Fibroblast of skin of back (primary cell): ENCODE measurements at regions not wholly inside any gene's neighbourhood (a gene's known extent, or its start where the extent isn't known, plus 50 kb on each side); places are given as distances from the start of the nearest gene placed in this dataset.
"Not testable (repeated sequence)": the region's sequence is repeated elsewhere in the genome, so short reads cannot be mapped to it uniquely, and the experiment has no call there.

Experiments
- DNase-seq: peaks from one replicate; pipeline ENCODE4 v3.0.0-alpha.2; 2013

DNA sequence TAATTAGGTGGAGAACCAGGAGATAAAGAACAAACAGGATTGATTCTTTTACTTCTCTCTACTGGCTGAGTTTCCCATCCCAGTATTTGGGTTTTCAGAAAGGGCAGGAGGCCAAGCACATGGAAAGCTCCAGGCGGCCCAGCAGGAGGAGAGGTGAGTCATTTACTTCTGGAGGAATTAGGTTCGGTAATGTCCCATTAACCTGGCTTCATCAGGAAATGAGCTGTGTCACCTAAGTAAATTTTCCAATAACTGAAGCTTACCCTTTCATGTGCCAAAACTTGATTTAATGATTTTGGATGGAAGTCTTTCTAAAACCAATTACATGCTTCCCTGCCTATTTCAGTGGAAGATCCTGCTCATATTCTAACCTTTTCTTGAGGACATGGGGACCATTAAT is 257.6 kb upstream of the USP24 start:
- no peak for DNase-seq

DNA sequence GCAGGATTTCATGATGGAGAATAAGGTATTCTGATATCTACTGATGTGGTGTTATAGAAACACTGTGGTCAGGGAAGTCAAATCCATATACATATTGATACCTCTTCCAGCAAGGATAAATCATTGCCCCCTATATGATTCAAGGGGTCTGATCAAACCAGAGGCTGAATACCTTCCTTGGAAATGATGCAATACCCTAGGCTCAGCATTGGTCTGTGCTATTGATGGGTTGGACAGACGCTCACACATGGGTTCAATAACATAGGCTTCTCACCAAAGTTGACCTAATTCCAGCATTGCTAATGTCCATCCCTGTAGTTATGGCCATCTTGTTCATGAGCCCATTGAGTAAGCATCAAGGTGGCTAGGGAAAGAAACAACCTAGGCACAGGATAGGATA is 257.0 kb upstream of the USP24 start:
- DNase-seq = no peak

DNA sequence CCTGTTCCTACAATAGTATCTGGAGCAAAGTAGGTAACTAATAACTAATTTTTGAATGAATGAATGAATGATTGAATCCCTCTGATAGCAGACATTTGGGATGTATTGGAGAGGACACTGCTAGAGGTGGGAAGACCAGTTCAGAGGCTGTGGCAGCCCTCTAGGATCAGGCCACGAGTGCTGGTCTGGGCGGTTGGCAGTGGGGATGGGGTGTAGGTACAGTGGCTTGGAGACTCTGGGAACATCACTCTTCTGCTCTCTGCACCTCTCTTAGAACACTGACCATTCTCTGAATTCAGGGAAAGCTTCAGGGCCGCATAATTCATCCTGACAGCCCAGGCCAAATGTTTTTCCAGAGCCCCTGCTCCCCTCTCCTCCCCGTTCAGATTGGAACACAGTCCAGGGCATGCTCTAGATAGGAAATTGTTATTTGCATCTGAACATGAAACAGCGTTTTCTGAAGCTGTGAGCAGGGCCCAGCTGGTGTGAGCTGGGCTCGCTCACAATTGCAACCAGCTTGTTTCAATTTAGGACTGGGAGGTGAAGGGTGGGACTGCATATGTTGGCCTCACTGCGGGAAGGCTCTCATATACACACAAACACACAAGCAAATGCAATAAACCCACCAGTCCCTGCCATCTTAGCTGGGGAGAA is 253.1 kb upstream of the USP24 start:
- no peak for DNase-seq

DNA sequence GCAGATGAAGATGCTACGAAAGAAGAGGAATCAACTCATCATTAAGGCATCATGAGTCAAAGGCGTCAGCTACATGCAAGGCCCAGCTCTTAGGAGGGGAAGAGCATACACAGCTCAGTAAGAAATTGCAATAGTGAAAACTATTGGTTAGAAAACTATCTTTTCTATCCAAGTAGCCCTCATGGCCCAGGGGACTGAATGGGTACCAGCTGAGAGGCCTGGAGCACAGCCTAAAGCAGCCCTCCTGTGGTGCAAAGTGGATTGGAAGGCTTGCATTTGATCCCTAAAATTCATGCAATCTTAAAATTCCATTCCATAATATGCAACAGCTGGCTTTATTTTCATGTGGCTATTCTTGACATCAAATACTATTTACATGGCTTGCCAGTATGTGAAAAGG is 251.8 kb upstream of the USP24 start:
- peak; percentile 48 for DNase-seq

DNA sequence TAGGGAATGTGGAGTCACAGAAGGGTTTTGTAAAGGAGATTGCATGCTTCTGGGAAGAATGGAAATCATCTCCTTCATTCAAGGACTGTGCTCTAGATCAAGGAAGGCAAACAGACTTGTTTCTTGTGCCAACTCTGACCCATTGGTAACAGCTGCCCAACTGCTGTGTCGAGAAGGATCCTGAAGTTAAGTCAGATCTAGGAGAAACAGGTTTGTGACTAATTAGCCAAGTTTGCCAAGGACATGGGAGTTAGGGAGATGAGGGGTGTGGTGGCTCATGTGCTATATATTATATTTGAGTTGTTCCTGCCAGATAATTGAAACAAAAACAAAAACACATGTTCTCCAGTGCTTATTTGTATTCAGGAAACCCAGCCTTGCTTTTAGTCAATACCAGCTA is 251.2 kb upstream of the USP24 start:
- no peak for DNase-seq

DNA sequence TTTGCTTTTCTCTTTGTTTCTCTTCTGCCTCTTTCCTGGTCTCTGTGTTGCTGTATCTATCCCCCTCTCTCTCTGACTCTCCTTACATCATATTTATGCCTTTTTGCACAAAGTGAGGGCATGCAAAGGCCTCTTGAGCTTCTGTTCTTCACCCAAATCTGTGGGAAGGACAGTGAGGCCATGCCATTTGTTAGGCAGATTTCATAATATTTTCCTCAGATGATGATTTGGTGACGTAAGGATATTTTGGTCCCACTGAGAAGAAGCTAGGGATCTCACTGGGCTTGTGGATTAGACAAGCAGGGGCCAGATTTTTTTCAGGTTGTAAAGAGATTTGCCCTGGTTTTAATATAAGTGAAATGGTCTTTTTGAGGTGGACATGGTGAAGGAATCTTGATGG is 249.4 kb upstream of the USP24 start:
- DNase-seq = no peak

DNA sequence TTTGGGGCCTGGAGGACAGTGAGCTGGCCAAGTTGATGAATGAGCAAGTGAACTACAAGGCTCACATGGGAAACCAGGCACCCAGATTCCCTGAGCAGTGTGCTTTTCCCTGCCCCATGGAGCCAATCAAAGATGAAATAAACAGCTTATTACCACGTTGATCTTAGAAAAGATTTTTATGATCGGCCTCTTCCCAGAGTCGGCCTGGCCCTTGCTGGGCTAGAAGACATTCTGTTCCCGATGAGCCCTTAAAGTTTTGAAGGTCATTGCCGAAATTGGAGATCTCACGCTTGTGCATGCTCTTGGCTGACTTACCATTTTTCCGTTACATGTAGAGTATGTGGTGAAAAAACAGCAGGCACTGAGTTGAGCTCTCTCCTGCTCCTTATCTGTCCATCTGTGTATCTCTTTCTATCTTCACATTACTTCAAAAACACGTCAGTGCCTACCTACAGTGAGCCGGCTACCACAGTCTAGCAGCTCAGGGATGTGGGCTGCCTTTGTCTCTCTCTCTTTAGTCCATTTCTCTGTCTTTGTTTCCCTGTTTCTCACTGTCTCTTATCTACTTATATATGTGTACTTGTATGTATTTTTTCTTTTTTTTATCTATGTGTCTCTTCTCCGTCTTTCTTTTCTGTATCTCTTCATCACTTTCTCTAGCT is 248.8 kb upstream of the USP24 start:
- no peak for DNase-seq

DNA sequence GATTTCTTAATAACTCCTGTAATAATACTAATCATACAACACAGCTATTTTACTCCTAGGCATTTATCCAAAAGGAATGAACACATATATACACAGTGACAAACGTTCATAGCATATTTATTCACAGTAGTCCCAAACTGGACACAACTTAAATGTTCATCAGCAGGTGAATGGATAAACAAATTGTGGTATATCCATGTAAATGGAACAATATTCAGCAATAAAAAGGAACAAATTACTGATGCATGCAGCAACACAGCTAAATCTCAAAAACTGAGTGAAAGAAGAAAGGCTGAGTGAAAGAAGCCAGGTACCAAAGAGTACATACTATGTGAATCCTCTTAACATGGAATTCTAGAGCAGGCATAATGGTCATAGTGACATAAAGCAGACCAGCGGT is 242.7 kb upstream of the USP24 start:
- DNase-seq = no peak

DNA sequence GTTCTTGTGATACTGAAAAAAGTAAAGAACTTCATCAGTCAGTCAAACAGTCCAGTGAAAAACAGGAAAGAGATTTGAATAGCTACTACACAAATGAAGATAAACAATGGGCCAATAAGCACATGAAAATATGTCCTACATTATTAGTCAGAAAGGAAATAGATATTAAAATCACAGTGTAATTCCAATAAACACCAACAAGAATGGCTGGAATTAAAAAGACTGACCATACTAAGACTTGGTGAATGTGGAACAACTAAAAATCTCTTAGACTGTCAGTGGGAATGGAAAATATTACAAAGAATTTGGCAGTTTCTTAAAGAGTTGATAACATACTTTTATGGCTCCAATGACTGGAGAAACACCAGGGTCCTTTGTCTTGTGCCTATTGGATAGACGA is 241.8 kb upstream of the USP24 start:
- peak; percentile 71 for DNase-seq

DNA sequence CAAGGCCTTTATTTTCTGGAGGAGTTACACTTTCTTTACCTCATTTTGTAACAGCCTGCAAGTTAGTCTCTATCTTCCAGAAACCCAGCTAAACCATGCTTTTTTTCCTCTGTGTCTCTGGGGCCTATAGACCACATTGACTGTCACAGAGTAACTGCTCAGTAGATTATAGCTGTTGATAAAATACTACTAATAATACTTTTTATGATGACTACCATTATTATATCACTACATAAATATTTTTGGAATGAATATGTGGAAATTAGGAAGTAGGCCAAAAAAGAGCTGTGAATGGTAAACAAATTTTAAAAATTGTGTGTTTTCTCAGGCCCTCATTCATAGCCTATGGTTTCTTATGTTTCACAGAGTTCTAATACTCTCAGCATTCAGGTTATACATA is 233.1 kb upstream of the USP24 start:
- peak; percentile 64 for DNase-seq

DNA sequence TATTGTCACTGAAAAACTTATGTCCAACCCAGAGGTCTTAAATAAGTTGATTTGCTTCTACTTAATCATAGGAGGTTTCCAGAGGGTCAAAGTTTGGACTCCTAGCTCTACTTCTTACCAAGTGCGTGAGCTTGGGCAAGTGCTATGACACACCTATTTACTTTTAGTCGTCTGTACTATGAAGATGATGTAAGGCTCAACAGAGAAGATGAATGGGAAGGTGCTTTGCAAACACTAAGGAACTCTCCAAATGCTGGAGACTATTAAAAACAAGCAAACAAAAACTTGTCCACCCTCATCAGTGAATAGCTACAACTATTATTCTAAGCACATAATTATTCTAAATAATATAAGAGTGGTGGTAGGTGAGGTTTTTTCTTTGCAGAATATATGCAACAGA is 232.3 kb upstream of the USP24 start:
- DNase-seq = no peak

DNA sequence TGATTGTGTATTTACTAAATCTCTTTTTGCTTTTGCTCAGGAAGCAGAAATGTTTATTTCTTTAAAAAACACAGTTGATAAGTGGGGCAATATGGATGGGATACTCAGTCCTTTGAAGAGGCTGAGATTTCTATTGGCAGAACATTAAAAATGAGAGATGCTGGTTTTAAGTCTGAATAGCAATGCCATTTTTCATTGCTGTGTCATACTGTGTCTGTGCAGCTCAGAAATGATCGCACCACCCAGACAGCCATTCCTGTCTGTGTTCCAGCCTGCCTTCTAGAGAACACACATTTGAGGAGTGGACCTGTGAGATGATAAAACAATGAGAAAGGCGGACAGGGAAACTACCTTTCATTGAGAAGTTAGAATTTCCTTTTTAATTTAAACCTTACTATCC is 231.2 kb upstream of the USP24 start:
- peak; percentile 89 for DNase-seq

DNA sequence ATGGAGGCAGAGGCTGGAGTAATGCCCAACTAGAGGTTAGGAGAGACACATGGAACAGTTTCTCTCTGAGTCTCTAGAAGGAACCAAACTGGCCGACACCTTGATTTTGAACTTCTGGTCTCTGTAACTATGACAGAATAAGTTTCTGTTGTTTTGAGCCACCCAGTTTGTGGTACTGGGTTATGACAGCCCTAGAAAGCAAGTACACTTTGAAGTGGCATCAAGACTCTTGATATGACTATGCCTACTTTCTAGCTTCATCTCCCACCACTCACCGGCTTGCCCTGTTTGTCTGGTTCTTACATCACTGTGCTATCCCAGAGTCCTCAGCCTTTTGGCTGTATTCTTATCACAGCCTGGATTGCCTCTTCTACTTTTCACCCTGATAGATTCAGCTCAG is 230.3 kb upstream of the USP24 start:
- no peak for DNase-seq

DNA sequence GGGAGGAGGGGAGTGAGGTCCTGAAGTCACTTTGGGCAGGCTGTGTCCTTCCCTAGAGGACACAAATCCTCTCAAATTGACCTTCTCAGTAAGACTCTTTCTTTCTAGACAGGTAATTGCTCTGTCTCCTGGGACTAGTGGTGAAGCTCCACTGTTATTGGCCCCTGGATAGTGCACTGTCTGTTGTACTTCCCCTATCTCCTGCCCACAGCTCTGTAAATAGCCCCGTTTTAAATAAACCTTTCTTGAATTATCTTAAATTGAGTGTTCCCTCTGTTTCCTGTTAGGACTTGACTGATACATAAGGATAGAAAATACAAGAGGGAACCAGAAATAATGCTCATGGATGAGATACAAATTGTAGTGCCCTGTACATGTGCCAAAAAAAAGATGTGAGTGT is 229.5 kb upstream of the USP24 start:
- no peak for DNase-seq

DNA sequence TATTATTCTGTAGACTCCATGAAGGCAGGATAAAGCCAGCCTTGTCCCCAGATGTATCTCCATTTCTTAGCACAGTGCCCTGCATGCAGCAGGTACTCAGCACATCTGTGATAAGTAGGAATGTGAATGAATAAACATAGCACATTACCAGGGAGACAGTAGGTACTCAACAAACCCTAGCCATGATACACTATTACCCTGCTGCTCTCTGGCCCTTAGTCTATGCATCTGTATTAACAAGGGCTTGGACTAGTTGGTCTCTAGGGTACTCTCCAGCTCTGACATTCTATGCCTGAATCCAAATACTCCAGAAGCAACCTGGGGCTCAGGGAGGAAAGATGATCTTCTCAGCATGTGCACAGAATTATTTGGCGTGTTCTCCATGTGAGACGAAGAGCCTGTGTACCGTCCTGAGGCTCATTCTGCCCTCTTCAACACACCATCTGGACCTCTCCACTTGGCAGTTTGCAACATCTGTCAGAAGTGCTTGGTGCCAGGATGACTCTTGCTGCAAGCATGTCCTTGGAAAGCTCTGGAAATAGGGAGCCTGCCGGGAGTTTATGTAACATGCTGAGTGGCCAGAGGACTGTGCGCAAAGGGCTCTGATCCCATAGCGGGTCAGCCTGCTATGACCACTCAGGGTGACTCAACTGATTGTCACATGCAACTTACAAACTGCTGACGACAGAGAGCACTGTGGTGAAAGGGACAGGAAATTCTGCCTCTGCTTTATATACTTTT is 228.2 kb upstream of the USP24 start:
- peak; percentile 97 for DNase-seq

DNA sequence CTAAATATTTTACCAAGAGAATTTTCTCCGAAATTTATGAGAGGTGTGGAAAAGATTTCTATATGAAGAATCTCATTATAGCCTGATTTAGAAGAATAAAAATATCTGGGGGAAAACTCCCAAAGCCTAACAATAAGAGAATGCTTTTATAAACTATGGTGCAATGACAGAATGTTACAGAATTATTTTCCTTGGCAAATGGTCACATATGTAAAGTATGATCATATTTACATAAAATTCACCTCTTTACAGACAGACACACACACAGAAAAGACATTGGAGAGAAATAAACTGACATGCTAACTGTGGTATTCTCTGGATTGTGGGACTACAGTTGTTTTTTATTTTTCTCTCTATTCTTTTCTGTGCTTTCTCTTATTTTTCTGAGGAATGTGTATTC is 226.3 kb upstream of the USP24 start:
- DNase-seq = peak; percentile 72

DNA sequence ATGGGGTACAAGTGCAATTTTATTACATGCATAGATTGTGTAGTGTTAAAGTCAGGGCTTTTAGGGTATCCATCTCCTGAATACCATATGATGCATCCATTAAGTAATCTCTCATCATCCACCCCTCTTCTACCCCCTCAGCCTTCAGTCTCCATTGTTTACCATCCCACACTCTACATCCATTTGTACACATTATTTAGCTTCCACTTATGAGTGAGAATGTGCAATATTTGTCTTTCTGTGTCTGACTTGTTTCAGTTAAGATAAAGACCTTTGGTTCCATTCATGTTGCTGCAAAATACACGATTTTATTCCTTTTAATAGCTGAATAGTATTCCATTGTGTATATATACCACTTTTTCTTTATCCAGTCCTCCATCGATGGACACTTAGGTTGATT is 222.5 kb upstream of the USP24 start:
- no peak for DNase-seq

DNA sequence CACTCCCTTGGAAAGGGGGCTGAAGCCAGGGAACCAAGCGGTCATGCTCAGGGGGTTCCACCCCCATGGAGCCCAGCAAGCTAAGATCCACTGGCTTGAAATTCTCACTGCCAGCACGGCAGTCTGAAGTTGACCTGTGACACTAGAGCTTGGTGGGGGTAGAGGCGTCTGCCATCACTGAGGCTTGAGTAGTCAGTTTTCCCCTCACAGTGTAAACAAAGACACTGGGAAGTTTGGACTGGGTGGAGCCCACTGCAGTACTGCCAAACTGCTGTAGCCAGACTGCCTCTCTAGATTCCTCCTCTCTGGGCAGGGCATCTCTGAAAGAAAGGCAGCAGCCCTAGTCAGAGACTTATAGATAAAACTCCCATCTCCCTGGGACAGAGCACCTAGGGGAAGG is 215.6 kb upstream of the USP24 start:
- peak; percentile 54 for DNase-seq

DNA sequence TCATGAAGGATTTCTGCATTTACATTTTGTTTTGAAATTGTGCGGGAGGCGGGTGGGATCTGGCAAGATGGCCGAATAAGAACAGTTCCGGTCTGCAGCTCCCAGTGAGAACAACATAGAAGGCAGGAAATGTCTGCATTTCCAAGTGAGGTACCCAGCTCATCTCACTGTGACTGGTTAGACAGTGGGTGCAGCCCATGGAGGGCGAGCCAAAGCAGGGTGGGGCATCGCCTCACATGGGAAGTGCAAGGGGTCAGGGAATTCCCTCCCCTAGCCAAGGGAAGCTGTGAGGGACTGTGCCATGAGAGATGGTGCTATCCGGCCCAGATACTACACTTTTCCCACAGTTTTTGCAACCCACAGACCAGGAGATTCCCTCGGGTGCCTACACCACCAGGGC is 215.0 kb upstream of the USP24 start:
- not testable (repeated sequence) for DNase-seq

DNA sequence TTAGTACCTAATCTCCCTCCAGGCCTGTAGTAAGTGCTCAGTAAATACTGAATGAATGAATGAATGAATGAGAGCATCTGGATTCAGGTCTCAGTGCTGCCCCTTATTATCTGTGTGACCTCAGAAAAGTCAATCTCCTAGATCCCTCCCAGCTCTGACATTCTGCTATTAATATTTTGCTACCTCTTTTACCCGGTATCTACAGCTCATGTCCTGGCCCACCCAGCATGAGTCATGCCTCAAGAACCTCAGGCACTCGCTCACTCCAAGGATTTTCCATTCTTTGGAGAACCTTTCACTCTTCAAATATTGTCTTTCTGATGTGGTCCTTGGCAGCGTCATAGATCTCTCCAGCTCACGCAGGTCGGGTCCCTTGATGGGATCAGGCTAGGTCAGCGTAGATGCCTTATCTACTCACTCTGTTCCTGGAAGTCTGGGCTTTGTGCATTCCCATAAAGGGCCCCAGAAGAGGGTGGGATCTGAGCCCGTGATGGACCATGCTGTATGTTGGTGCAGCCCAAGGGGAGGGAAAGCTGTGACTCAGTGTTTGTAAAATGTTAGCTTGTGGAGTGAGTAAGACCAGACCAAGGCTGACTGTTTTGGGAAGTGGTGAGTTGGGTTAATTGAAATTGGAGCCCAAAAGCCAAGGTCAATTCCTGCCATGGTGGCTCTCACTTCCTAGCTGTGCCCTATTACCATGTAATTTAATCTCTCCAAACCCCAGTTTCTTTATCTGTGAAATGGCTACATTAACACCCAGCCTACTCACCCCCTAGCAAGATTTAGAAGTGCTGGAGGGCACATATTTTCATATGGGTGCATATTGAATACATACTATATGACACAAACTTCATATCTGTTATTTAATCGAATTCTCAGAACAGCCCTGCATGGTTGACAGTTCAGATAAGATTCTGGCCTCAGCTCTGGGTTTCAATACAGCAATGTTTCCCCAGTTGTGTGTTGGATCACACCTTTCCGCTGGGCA is 214.1 kb upstream of the USP24 start:
- peak; percentile 100 for DNase-seq

DNA sequence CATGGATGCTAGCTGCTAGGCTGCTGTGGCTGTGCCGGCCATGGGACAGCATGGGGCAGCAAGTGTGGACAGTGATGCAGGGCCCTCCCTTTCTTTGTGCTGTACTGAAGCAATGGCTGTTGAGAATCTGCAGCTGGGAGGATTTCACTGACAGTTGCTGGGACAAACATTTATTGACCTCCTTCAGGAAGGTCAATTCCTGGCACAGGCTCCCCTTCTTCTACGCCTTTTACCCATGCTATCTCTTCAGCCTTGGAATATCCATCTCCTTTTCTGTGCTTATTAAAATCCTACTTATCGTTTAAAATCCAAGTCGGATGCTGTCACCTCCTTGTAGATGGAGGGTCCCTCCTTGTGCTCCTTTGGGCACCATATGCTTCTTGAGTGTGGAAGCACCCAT is 213.1 kb upstream of the USP24 start:
- DNase-seq = no peak

DNA sequence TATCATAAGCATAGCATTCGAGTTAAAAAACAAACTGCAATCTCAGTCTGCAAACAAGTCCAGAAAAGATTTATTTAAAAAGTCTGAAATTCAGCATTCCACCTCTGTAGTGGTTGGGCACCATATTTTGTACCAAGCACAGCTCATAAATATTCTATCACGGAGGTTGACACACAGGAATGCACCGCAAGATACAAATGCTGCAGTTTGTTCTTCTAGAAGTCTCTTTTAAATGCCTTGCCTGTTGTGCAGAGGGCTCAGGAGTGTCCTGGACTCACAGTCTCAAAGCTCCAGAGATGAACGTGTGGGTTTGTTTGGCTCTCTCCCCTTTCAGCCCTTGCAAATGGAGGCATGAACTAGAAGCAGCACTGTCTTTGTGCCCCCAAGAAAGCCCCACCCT is 212.4 kb upstream of the USP24 start:
- no peak for DNase-seq

DNA sequence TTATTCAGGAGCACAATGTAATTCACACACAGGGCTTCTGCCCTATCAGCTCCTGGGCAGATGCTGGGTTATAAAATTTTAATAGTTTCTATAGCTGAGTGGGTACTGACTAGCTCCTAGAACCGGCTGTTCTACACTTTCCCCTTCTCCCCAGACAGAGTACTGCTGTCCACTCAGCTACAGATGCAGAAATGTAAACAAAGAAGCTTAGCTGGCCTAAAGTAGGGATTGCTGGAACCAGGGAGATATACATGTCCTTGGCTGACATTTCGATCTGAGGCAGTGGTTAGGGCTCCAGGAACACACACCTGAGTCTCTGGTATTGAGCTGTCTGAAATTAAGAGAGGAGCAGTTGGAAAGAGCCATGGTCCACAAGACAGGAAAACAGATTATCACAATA is 211.5 kb upstream of the USP24 start:
- DNase-seq = no peak
